ENCODE measurements at regions not wholly inside any gene's neighbourhood (a gene's known extent, or its start where the extent isn't known, plus 50 kb on each side); places are given as distances from the start of the nearest gene placed in this dataset.

GRCh38 chr9:115543511-115543910, 425.6 kb upstream of the TNC start:
- H3K9me3 Mint-ChIP-seq = no peaks in the 10 kb centered on the region
- Histone ChIP-seq H3K79me2 (ENCODE audit: insufficient read depth, low read length) (no peaks in the 10 kb centered on the region), H3K4me2 (ENCODE audit: insufficient read depth, insufficient read length, low read length) (no peak overlapping the region), H3K27me3 (ENCODE audit: insufficient read depth, low read length) (no peaks in the 10 kb centered on the region), H2AK5ac (ENCODE audit: insufficient read length, low read length) (no peak overlapping the region), H3T11ph (ENCODE audit: low read length) (no peak overlapping the region), H3K27ac (ENCODE audit: insufficient read length, low read depth, low read length) (no peak overlapping the region), H3K23ac (ENCODE audit: insufficient read length, low read depth, low read length) (no peak overlapping the region), H3K14ac (ENCODE audit: insufficient read depth, low read length) (no peak overlapping the region), H2BK15ac (ENCODE audit: low read depth, low read length) (no peak overlapping the region), H2BK5ac (ENCODE audit: insufficient read length, low read length) (no peak overlapping the region), H3K4me1 (ENCODE audit: insufficient read depth, low read length) (no peaks in the 10 kb centered on the region), H4K91ac (ENCODE audit: insufficient read length, low read depth, low read length) (no peak overlapping the region), H4K20me1 (ENCODE audit: control insufficient read depth, insufficient read depth, insufficient read length) (no peaks in the 10 kb centered on the region), H4K5ac (ENCODE audit: insufficient read length, low read depth, low read length) (no peak overlapping the region), H2BK12ac (ENCODE audit: insufficient read length, low read depth, low read length) (no peak overlapping the region), H2AFZ (ENCODE audit: low read length) (no peak overlapping the region), H3K9ac (ENCODE audit: extremely low read depth, insufficient read length, low read length) (no peak overlapping the region), H3K9me3 (ENCODE audit: control insufficient read depth, low read depth, low read length) (no peaks in the 10 kb centered on the region), H3K23me2 (ENCODE audit: insufficient read length, low read depth, low read length, poor library complexity, severe bottlenecking) (no peaks in the 10 kb centered on the region), H2BK20ac (ENCODE audit: low read depth, low read length, poor library complexity, severe bottlenecking) (no peak overlapping the region), H3K18ac (ENCODE audit: insufficient read length, low read depth, low read length) (no peak overlapping the region), H3K4ac (ENCODE audit: low read depth, low read length) (no peak overlapping the region), H2BK120ac (ENCODE audit: low read depth, low read length, poor library complexity, severe bottlenecking) (no peak overlapping the region), H3K79me1 (ENCODE audit: insufficient read depth, low read depth, low read length, poor library complexity, severe bottlenecking) (no peaks in the 10 kb centered on the region), H3K56ac (ENCODE audit: insufficient read length, low read depth, low read length) (no peak overlapping the region), H4K8ac (replicated peaks; ENCODE audit: insufficient read length, low read depth, low read length) (no peak overlapping the region)
- WGBS (ENCODE audit: extremely low coverage, insufficient read length, low lambda C conversion rate) = no CpG with 5 or more reads among the region's 1 CpG
- H3K27ac Mint-ChIP-seq = no peak overlapping the region
- H3K4me3 Mint-ChIP-seq = no peak overlapping the region
- H3K36me3 Mint-ChIP-seq (ENCODE audit: insufficient read depth in 1 of 3, low read depth in 3 of 3) = no peaks in the 10 kb centered on the region
- no peak for TF ChIP-seq CTCF (conservative IDR thresholded peaks at IDR 0.05)
- DNase-seq = no peak
- no peaks in the 10 kb centered on the region for H3K27me3 Mint-ChIP-seq (ENCODE audit: low read depth)
- H3K4me1 Mint-ChIP-seq = no peaks in the 10 kb centered on the region
